ENCODE measurements at regions not wholly inside any gene's neighbourhood (a gene's known extent, or its start where the extent isn't known, plus 50 kb on each side); places are given as distances from the start of the nearest gene placed in this dataset.

GRCh38 chr6:217048-217659 lies 75.1 kb upstream of the DUSP22 start:
- no peak for DNase-seq (ENCODE audit: low spot score)
- no peaks in the 10 kb centered on the region for H3K27me3 ChIP-seq (ENCODE audit: control insufficient read depth in 4 of 4, insufficient read depth in 4 of 4, low read length in 3 of 4)
- no peak overlapping the region for H3K9ac ChIP-seq (ENCODE audit: low read depth in 1 of 2, low read length in 2 of 2)
- TF ChIP-seq CTCF (IDR thresholded peaks at IDR 0.05; ENCODE audit: low read depth, low read length, missing input control) (peak; percentile 6), EGR1 (IDR thresholded peaks at IDR 0.05; ENCODE audit: low read depth in 2 of 2) (no peak), FOXA1 (IDR thresholded peaks at IDR 0.05) (no peak), YY1 (IDR thresholded peaks at IDR 0.05) (no peak), HNF4A (conservative IDR thresholded peaks at IDR 0.05) (no peak), RAD21 (IDR thresholded peaks at IDR 0.05) (peak in 1 of 2 donors; percentile 50), NR2F2 (IDR thresholded peaks at IDR 0.05) (no peak)
- H3K9me3 ChIP-seq (ENCODE audit: control insufficient read depth in 4 of 4, low read length in 3 of 4), result peaks cover 6 to 14% (median 9%) of the 10 kb centered on the region in 4 donors
- no peak overlapping the region for H3K27ac ChIP-seq (ENCODE audit: low read depth in 1 of 2, low read length in 2 of 2)
- no peaks in the 10 kb centered on the region for H3K4me1 ChIP-seq (ENCODE audit: control insufficient read depth in 4 of 4, insufficient read depth in 4 of 4, low read length in 3 of 4)
- H3K4me3 ChIP-seq (ENCODE audit: low read depth in 1 of 3, low read length in 3 of 3), result no peak overlapping the region
- H3K36me3 ChIP-seq (ENCODE audit: control insufficient read depth in 4 of 4, insufficient read depth in 3 of 4, low read depth in 1 of 4, low read length in 3 of 4), result no peaks in the 10 kb centered on the region
- WGBS, result 84% methylated on average over 12 of the region's 12 CpGs

GRCh38 chr6:218153-219018 lies 73.9 kb upstream of the DUSP22 start:
- no peaks in the 10 kb centered on the region for H3K4me1 ChIP-seq (ENCODE audit: control insufficient read depth in 4 of 4, insufficient read depth in 4 of 4, low read length in 3 of 4)
- no peak overlapping the region for H3K27ac ChIP-seq (ENCODE audit: low read depth in 1 of 2, low read length in 2 of 2)
- no peak overlapping the region for H3K9ac ChIP-seq (ENCODE audit: low read depth in 1 of 2, low read length in 2 of 2)
- H3K9me3 ChIP-seq (ENCODE audit: control insufficient read depth in 4 of 4, low read length in 3 of 4), result peaks cover 6 to 9% (median 7%) of the 10 kb centered on the region in 4 donors
- no peak overlapping the region for H3K4me3 ChIP-seq (ENCODE audit: low read depth in 1 of 3, low read length in 3 of 3)
- DNase-seq (ENCODE audit: low spot score), result no peak
- TF ChIP-seq HNF4A (conservative IDR thresholded peaks at IDR 0.05) (no peak), RXRA (IDR thresholded peaks at IDR 0.05) (no peak), EGR1 (IDR thresholded peaks at IDR 0.05; ENCODE audit: low read depth in 2 of 2) (no peak), MAX (IDR thresholded peaks at IDR 0.05) (no peak), ZBTB33 (IDR thresholded peaks at IDR 0.05) (no peak), NR2F2 (IDR thresholded peaks at IDR 0.05) (no peak), JUND (IDR thresholded peaks at IDR 0.05) (no peak), ATF3 (IDR thresholded peaks at IDR 0.05) (no peak), SP1 (IDR thresholded peaks at IDR 0.05) (no peak), REST (IDR thresholded peaks at IDR 0.05) (no peak), FOXA1 (IDR thresholded peaks at IDR 0.05) (no peak), FOXA2 (IDR thresholded peaks at IDR 0.05) (no peak), GABPA (IDR thresholded peaks at IDR 0.05 in 1 of 2, conservative IDR thresholded peaks at IDR 0.05 in 1 of 2) (no peak), TAF1 (conservative IDR thresholded peaks at IDR 0.05) (no peak), RAD21 (IDR thresholded peaks at IDR 0.05) (no peak), YY1 (IDR thresholded peaks at IDR 0.05) (no peak)
- no peaks in the 10 kb centered on the region for H3K36me3 ChIP-seq (ENCODE audit: control insufficient read depth in 4 of 4, insufficient read depth in 3 of 4, low read depth in 1 of 4, low read length in 3 of 4)
- no peaks in the 10 kb centered on the region for H3K27me3 ChIP-seq (ENCODE audit: control insufficient read depth in 4 of 4, insufficient read depth in 4 of 4, low read length in 3 of 4)
- 94% methylated on average over 22 of the region's 22 CpGs for WGBS

All from liver (tissue), 8 donors.